Cardiac fibroblast (primary cell): ENCODE measurements at regions not wholly inside any gene's neighbourhood (a gene's known extent, or its start where the extent isn't known, plus 50 kb on each side); places are given as distances from the start of the nearest gene placed in this dataset.

Experiments
- DNase-seq, 2 donors: peaks; one replicate each; pipeline versions ENCODE4 v3.0.0 to v3.0.0-alpha.2; 2010; ENCODE audit warnings: low read depth in 2 of 2
- H3K4me3 ChIP-seq, 2 donors: replicated peaks in 1 of 2; 1 replicate in 1 of 2; 2 replicates in 1 of 2; pipeline ENCODE4 v1.5.1; 2011; ENCODE audit warnings: low read depth in 2 of 2, low read length in 2 of 2, mild to moderate bottlenecking in 2 of 2, moderate library complexity in 1 of 2
- CTCF ChIP-seq: IDR thresholded peaks from one replicate; pipeline ENCODE4 v1.5.1; 2011; ENCODE audit warnings: low read depth, mild to moderate bottlenecking, low read length, inconsistent platforms

GRCh38 chr3:70816346-70816745 is 503.9 kb upstream of the MDFIC2 start:
- H3K4me3 ChIP-seq, result no peak overlapping the region
- DNase-seq, result no peak
- no peak for TF ChIP-seq CTCF

- TF ChIP-seq CTCF, result no peak
- no peak overlapping the region for H3K4me3 ChIP-seq
- DNase-seq, result no peak
These were observed 503.4 kb upstream of the MDFIC2 start for GRCh38 chr3:70815817-70816216.

- H3K4me3 ChIP-seq, result no peak overlapping the region
- peak in 1 of 2 donors; percentile 43 for DNase-seq
- no peak for TF ChIP-seq CTCF
These were observed 500.9 kb upstream of the MDFIC2 start for GRCh38 chr3:70813311-70813710.

- no peak for TF ChIP-seq CTCF
- DNase-seq, result peak; percentile 83 to 89
- H3K4me3 ChIP-seq, result no peak overlapping the region
These were observed 499.4 kb upstream of the MDFIC2 start for GRCh38 chr3:70811880-70812279.

GRCh38 chr3:70808881-70809280 is 496.4 kb upstream of the MDFIC2 start:
- no peak overlapping the region for H3K4me3 ChIP-seq
- DNase-seq, result peak in 1 of 2 donors; percentile 30
- TF ChIP-seq CTCF, result no peak

GRCh38 chr3:70806556-70806955 is 494.1 kb upstream of the MDFIC2 start:
- DNase-seq, result no peak
- no peak for TF ChIP-seq CTCF
- no peak overlapping the region for H3K4me3 ChIP-seq

- H3K4me3 ChIP-seq, result no peak overlapping the region
- DNase-seq, result no peak
- TF ChIP-seq CTCF, result no peak
These were observed 493.6 kb upstream of the MDFIC2 start for GRCh38 chr3:70806021-70806420.
